AG10803 (cell line): ENCODE measurements at regions not wholly inside any gene's neighbourhood (a gene's known extent, or its start where the extent isn't known, plus 50 kb on each side); places are given as distances from the start of the nearest gene placed in this dataset.

ENCODE experiments used
- DNase-seq: peaks from one replicate; pipeline ENCODE4 v3.0.0; 2010; ENCODE audit warnings: low read depth
- H3K4me3 ChIP-seq: 2 replicates; pipeline ENCODE4 v1.5.1; 2011; ENCODE audit warnings: mild to moderate bottlenecking, low read length, control low read depth
- CTCF ChIP-seq: conservative IDR thresholded peaks from 2 replicates; pipeline ENCODE4 v1.5.1; 2011; ENCODE audit warnings: mild to moderate bottlenecking, low read length, control low read depth, inconsistent platforms

- DNase-seq = no peak
- no peak overlapping the region for H3K4me3 ChIP-seq
- TF ChIP-seq CTCF = no peak
Measured at GRCh38 chr12:124162151-124163110, 132.5 kb upstream of the RFLNA start.

GRCh38 chr12:124165695-124166094 lies 129.2 kb upstream of the RFLNA start:
- TF ChIP-seq CTCF = no peak
- no peak overlapping the region for H3K4me3 ChIP-seq
- DNase-seq = no peak

GRCh38 chr12:124167141-124167540 lies 127.8 kb upstream of the RFLNA start:
- no peak for DNase-seq
- no peak for TF ChIP-seq CTCF
- no peak overlapping the region for H3K4me3 ChIP-seq

DNA sequence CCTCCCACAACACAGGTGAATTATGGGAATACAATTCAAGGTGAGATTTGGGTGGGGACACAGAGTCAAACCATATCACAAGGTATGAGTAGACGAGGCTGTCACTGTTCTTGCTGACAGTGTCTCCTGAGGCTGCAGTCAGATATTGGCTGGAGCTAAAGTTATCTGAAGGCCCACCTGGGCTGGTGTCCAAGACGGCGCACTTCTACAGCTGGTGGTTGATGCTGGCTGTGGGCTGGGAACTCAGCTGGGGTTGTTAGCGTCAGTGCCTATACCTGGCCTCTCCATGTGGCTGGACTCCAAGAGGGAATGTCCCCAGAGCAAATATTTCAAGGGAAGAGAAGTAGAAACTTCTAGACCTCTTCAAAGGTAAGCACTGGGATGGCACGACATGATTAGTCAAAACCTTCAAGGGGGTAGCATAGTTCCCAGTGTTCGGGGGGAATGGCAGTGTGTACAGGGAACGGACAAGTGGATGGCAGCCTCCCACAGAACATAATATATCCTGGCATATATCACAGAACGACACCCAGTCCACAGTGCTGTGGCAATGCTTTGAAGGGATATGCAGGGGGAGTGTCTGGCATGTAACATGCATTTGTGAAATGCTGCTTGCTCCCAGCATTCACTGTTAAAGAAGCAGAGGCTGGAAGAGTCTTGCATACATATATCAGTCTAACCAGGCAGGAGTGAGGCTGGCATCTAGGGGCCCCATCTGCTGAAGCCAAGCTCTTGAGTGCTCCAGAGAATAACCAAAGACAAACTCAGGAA lies 126.7 kb upstream of the RFLNA start:
- H3K4me3 ChIP-seq = no peak overlapping the region
- no peak for DNase-seq
- no peak for TF ChIP-seq CTCF

DNA sequence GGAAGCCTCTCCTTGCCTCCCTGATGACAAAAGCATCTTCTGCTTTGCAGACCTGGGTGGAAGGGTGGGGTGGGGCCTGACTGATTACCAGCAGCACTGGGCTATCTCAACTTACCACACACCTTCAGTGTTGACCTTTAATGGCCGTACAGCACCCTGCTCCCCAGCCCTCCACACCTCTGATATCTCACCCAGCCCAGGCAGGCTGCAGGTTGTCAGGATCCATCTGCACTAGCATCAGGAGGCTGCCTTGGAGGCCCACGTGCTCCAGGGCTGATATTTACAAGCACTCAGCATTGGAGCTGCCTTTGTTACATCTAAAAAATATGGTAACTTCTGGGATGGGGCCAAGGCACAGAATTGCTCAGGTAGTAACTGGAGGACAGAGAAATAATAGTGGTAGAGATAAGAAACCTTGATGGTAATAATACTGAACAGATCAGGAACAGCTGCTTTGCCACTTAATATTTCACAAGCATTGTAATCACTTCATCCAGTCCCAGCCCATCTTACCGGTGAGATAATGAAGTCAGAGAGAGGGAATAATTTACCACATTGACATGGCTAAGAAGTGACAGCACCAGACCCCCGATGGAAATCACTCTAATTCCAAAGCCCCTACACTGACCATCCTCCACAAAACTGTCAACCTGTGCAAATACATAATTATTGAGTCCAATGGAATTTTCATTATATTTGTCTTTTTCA lies 125.2 kb upstream of the RFLNA start:
- no peak overlapping the region for H3K4me3 ChIP-seq
- no peak for DNase-seq
- TF ChIP-seq CTCF = no peak

GRCh38 chr12:124170760-124171159 lies 124.1 kb upstream of the RFLNA start:
- TF ChIP-seq CTCF = no peak
- H3K4me3 ChIP-seq = no peak overlapping the region
- DNase-seq = peak; percentile 74
